GM12878 (cell line): ENCODE measurements at regions not wholly inside any gene's neighbourhood (a gene's known extent, or its start where the extent isn't known, plus 50 kb on each side); places are given as distances from the start of the nearest gene placed in this dataset.

Experiments used
- CBX5 ChIP-seq: sonication (generic); IDR thresholded peaks from 2 replicates; pipeline ENCODE4 v1.6.1; 2016; ENCODE audit warnings: low read depth, moderate library complexity, mild to moderate bottlenecking, inconsistent platforms
- ETV6 ChIP-seq, 2 experiments: fragments of 450-650 bp in 1 of 2; IDR thresholded peaks in 1 of 2; conservative IDR thresholded peaks in 1 of 2; 2 replicates each; pipeline ENCODE4 v1.6.1; 2014; ENCODE audit warnings: antibody characterized with exemption in 1 of 2, borderline replicate concordance in 1 of 2, low read depth in 1 of 2, mild to moderate bottlenecking in 1 of 2, moderate library complexity in 1 of 2
- FOXM1 ChIP-seq: IDR thresholded peaks from 2 replicates; pipeline ENCODE4 v1.6.1; 2012; ENCODE audit warnings: low read depth, mild to moderate bottlenecking, inconsistent platforms, low read length, moderate library complexity
- MTA3 ChIP-seq: IDR thresholded peaks from 2 replicates; pipeline ENCODE4 v1.6.1; 2012; ENCODE audit warnings: low read length, inconsistent platforms, borderline replicate concordance
- RAD21 ChIP-seq: IDR thresholded peaks from 2 replicates; pipeline ENCODE4 v1.6.1; 2011; ENCODE audit warnings: mild to moderate bottlenecking, low read depth, low read length, moderate library complexity; ENCODE audit not compliant: insufficient read depth
- SREBF2 ChIP-seq: IDR thresholded peaks from 2 replicates; pipeline ENCODE4 v1.6.1; 2012; ENCODE audit warnings: mild to moderate bottlenecking, low read length
- TF ChIP-seq, protein P1 (sequence below): fragments of 450-650 bp; IDR thresholded peaks from 2 replicates; pipeline ENCODE4 v1.6.1; 2017; ENCODE audit warnings: low read depth, mild to moderate bottlenecking, moderate library complexity
- TF ChIP-seq, protein P2 (sequence below): fragments of 450-650 bp; formaldehyde crosslinking; IDR thresholded peaks from 2 replicates; pipeline ENCODE4 v1.4.0; 2020; ENCODE audit warnings: mild to moderate bottlenecking, moderate library complexity

DNA sequence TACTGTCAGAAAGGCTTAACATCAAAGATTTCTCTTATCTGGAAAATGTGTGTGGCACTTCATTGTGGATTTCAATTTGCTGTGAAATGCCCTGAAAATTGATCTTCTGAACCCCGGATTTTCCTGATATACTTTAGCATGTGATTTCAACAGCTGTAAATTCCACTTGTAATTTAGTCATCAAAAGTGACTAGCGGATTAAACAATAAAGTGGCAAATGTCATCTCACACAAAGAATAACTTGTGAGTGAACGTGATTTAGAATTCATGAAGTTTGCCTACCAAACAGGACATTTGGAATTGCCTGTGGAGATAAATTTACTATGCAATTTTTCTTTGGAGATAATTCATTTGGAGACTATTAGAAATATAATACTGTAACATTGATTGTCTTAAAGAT is 601.6 kb downstream of the COL12A1 start (continued):
- TF ChIP-seq FOXM1 (no peak), SREBF2 (no peak), CBX5 (no peak), RAD21 (no peak), ETV6 (conservative IDR thresholded peaks at IDR 0.05 in 1 of 2, IDR thresholded peaks at IDR 0.05 in 1 of 2; ENCODE audit: borderline replicate concordance in 1 of 2, low read depth in 1 of 2) (no peak), MTA3 (no peak)
- TF ChIP-seq, protein P1, sequence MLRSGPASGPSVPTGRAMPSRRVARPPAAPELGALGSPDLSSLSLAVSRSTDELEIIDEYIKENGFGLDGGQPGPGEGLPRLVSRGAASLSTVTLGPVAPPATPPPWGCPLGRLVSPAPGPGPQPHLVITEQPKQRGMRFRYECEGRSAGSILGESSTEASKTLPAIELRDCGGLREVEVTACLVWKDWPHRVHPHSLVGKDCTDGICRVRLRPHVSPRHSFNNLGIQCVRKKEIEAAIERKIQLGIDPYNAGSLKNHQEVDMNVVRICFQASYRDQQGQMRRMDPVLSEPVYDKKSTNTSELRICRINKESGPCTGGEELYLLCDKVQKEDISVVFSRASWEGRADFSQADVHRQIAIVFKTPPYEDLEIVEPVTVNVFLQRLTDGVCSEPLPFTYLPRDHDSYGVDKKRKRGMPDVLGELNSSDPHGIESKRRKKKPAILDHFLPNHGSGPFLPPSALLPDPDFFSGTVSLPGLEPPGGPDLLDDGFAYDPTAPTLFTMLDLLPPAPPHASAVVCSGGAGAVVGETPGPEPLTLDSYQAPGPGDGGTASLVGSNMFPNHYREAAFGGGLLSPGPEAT, result no peak
- TF ChIP-seq, protein P2, sequence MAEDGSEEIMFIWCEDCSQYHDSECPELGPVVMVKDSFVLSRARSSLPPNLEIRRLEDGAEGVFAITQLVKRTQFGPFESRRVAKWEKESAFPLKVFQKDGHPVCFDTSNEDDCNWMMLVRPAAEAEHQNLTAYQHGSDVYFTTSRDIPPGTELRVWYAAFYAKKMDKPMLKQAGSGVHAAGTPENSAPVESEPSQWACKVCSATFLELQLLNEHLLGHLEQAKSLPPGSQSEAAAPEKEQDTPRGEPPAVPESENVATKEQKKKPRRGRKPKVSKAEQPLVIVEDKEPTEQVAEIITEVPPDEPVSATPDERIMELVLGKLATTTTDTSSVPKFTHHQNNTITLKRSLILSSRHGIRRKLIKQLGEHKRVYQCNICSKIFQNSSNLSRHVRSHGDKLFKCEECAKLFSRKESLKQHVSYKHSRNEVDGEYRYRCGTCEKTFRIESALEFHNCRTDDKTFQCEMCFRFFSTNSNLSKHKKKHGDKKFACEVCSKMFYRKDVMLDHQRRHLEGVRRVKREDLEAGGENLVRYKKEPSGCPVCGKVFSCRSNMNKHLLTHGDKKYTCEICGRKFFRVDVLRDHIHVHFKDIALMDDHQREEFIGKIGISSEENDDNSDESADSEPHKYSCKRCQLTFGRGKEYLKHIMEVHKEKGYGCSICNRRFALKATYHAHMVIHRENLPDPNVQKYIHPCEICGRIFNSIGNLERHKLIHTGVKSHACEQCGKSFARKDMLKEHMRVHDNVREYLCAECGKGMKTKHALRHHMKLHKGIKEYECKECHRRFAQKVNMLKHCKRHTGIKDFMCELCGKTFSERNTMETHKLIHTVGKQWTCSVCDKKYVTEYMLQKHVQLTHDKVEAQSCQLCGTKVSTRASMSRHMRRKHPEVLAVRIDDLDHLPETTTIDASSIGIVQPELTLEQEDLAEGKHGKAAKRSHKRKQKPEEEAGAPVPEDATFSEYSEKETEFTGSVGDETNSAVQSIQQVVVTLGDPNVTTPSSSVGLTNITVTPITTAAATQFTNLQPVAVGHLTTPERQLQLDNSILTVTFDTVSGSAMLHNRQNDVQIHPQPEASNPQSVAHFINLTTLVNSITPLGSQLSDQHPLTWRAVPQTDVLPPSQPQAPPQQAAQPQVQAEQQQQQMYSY (CRISPR knock-in tag), result no peak
